Ovary (tissue), 7 donors: ENCODE measurements at regions not wholly inside any gene's neighbourhood (a gene's known extent, or its start where the extent isn't known, plus 50 kb on each side); places are given as distances from the start of the nearest gene placed in this dataset.

ENCODE experiments used
- DNase-seq, 5 donors: peaks; one replicate each; pipeline ENCODE4 v3.0.0-alpha.2; 2019 to 2020
- H3K27ac ChIP-seq, 2 donors: fragments of 200-600 bp; one replicate each; pipeline versions ENCODE4 v1.5.1 to v1.8.0; 2019 to 2022
- H3K27me3 ChIP-seq: fragments of 200-600 bp; one replicate; pipeline ENCODE4 v1.8.0; 2022
- H3K36me3 ChIP-seq: fragments of 200-600 bp; sonication (generic); one replicate; pipeline ENCODE4 v1.5.1; 2019
- H3K4me1 ChIP-seq: one replicate; pipeline ENCODE4 v1.8.1; 2013; ENCODE audit warnings: mild to moderate bottlenecking, moderate library complexity; ENCODE audit not compliant: insufficient read depth
- H3K4me3 ChIP-seq: fragments of 200-600 bp; sonication (generic); one replicate; pipeline ENCODE4 v1.5.1; 2017
- H3K9me3 ChIP-seq, 2 donors: fragments of 200-600 bp in 1 of 2; sonication (generic) in 1 of 2; one replicate each; pipeline versions ENCODE4 v1.5.1 to v1.8.1; 2013 to 2019; ENCODE audit warnings: mild to moderate bottlenecking in 1 of 2, moderate library complexity in 1 of 2
- CTCF ChIP-seq, 3 donors: fragments of 450-650 bp in 2 of 3; fragments of 200-600 bp in 1 of 3; IDR thresholded peaks; one replicate each; pipeline versions ENCODE4 v1.5.1 to v1.8.0; 2016 to 2022; ENCODE audit warnings: antibody characterized with exemption in 3 of 3, mild to moderate bottlenecking in 1 of 3
- EP300 ChIP-seq: sonication (generic); formaldehyde crosslinking; IDR thresholded peaks from one replicate; pipeline ENCODE4 v1.6.1; 2017; ENCODE audit warnings: antibody characterized with exemption
- POLR2A ChIP-seq: fragments of 450-650 bp; IDR thresholded peaks from one replicate; pipeline ENCODE4 v1.6.1; 2017; ENCODE audit warnings: antibody characterized with exemption, mild to moderate bottlenecking, moderate library complexity
- WGBS, 3 donors: extraction: QIAGEN DNeasy Blood & Tissue Kit in 1 of 3; methylation state at CpG; one replicate each; pipeline versions ENCODE4 v1.1.5 to v1.1.7; 2013 to 2017; 5-methylcytosine and 5-hydroxymethylcytosine counted together
- intact Hi-C, 4 donors: fragments of 100-400 bp; cut with DNase I; formaldehyde crosslinking; loops; one replicate each; pipeline versions ENCODE4 v1.11.0 to v1.15.1; 2022 to 2023
- donor health status: DM: no; HTN: no; CAD: no; lungs with moderate emphysema.
- donor health status: DM: no; HTN: no; CAD: no.
- donor health status: Bipolar disorder and iron deficiency.
- donor health status: DM: no; HTN: no; CAD: no.
- donor health status: DM: yes; HTN: yes; CAD: no.

DNA sequence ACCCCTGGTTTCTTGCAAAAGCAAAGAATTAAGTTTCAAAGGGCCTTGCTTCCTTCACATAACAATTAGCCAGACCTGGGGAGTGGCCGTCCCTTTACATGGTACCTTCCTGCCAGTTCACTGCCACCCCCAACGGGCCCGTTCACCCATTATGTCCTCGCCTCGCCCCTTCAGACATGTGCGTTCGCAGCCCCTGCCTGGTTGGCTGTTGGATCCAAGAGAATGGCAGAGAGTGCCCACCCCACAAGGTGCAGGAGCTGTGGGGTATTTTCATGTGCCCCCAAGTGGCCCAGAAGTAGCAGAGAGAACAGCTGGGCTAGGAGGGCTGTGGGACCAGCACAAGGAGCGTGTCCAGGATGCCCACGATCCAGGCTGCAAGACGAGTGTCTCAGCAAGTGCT is 422.9 kb upstream of the SULF2 start:
- peaks cover 3% of the 10 kb centered on the region for H3K4me1 ChIP-seq
- H3K4me3 ChIP-seq = no peak overlapping the region
- no peak for DNase-seq
- no peaks in the 10 kb centered on the region for H3K36me3 ChIP-seq
- WGBS, 3 donors = 95 to 97% (median 96%) methylated on average over 10 of the region's 10 CpGs
- TF ChIP-seq CTCF (IDR thresholded peaks at IDR 0.05) (no peak), EP300 (no peak), POLR2A (no peak)
- intact Hi-C loops = no loop called here
- no peaks in the 10 kb centered on the region for H3K27me3 ChIP-seq
- no peaks in the 10 kb centered on the region for H3K9me3 ChIP-seq
- no peak overlapping the region for H3K27ac ChIP-seq

DNA sequence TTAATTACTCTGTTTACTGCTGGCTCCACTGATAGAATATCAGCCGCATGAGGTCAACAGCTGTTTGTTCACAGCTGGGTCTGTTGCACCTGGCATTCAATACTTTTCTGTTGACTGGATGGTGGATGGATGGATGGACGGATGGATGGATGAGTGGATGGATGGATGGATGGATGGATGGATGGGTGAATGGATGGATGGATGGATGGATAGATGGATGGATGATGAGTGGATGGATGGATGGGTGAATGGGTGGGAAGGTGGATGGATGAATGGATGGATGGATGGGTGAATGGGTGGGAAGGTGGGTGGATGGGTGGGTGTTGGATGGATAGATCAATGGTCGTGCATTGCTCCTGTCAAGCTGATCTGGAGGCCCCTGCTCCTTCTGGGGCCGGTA is 422.2 kb upstream of the SULF2 start:
- H3K4me3 ChIP-seq = no peak overlapping the region
- no peak overlapping the region for H3K27ac ChIP-seq
- H3K4me1 ChIP-seq = peaks cover 7% of the 10 kb centered on the region
- WGBS, 3 donors = 85 to 96% (median 92%) methylated on average over 4 of the region's 4 CpGs
- DNase-seq = no peak
- H3K9me3 ChIP-seq = no peaks in the 10 kb centered on the region
- TF ChIP-seq POLR2A (no peak), CTCF (IDR thresholded peaks at IDR 0.05) (no peak), EP300 (no peak)
- H3K27me3 ChIP-seq = no peaks in the 10 kb centered on the region
- intact Hi-C loops = no loop called here
- H3K36me3 ChIP-seq = no peaks in the 10 kb centered on the region

GRCh38 chr20:48205786-48206185 is 420.5 kb upstream of the SULF2 start:
- H3K27me3 ChIP-seq = no peaks in the 10 kb centered on the region
- H3K4me1 ChIP-seq = peaks cover 7% of the 10 kb centered on the region
- intact Hi-C loops = no loop called here
- TF ChIP-seq CTCF (IDR thresholded peaks at IDR 0.05) (no peak), EP300 (no peak), POLR2A (no peak)
- WGBS, 3 donors = 95 to 99% (median 96%) methylated on average over 7 of the region's 7 CpGs
- H3K4me3 ChIP-seq = no peak overlapping the region
- DNase-seq = no peak
- no peaks in the 10 kb centered on the region for H3K9me3 ChIP-seq
- H3K27ac ChIP-seq = no peak overlapping the region
- H3K36me3 ChIP-seq = no peaks in the 10 kb centered on the region

DNA sequence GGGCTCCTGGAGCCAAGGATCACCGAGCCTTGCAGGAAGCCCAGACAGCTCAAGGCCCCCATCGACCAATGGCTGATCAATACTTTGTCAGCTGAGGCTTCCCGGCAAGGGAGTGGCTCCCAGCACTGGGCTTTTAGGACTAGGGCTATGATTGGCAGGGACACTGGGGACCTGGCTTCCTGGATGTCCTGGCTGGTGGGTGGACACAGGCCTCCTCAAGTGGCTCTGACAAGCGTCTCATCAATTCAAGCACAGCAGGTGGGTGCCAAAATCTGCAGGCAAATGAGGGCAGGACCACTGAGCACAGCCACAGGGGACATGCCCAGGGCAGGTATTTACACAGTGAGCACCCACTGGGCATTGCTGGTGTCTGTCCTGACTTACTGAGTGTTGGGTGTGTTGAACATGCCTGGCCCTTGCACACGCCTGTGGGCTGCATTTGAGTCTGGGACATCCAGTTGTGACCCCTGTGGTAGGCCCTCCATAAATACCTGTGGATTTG is 420.1 kb upstream of the SULF2 start:
- no peaks in the 10 kb centered on the region for H3K36me3 ChIP-seq
- no peak overlapping the region for H3K27ac ChIP-seq
- TF ChIP-seq POLR2A (no peak), CTCF (IDR thresholded peaks at IDR 0.05) (no peak)
- DNase-seq = no peak
- 94 to 97% (median 96%) methylated on average over 5 of the region's 5 CpGs for WGBS, 3 donors
- H3K4me1 ChIP-seq = peaks cover 7% of the 10 kb centered on the region
- H3K4me3 ChIP-seq = no peak overlapping the region
- H3K9me3 ChIP-seq = no peaks in the 10 kb centered on the region
- intact Hi-C loops = no loop called here
- no peaks in the 10 kb centered on the region for H3K27me3 ChIP-seq

- H3K4me3 ChIP-seq = no peak overlapping the region
- no peaks in the 10 kb centered on the region for H3K27me3 ChIP-seq
- no peak for DNase-seq
- intact Hi-C loops = no loop called here
- 93 to 96% (median 96%) methylated on average over 9 of the region's 9 CpGs for WGBS, 3 donors
- H3K36me3 ChIP-seq = no peaks in the 10 kb centered on the region
- no peaks in the 10 kb centered on the region for H3K9me3 ChIP-seq
- no peak overlapping the region for H3K27ac ChIP-seq
- no peak for TF ChIP-seq POLR2A
- no peak for TF ChIP-seq EP300
- TF ChIP-seq CTCF (IDR thresholded peaks at IDR 0.05) = no peak
- peaks cover 7% of the 10 kb centered on the region for H3K4me1 ChIP-seq
These were observed 419.2 kb upstream of the SULF2 start for GRCh38 chr20:48204499-48204898.
